ENCODE measurements at regions not wholly inside any gene's neighbourhood (a gene's known extent, or its start where the extent isn't known, plus 50 kb on each side); places are given as distances from the start of the nearest gene placed in this dataset.

GRCh38 chr9:88697764-88698432, 162.9 kb downstream of the NXNL2 start:
- DNase-seq = no peak

GRCh38 chr9:88702985-88703384, 168.0 kb downstream of the NXNL2 start:
- DNase-seq = no peak

DNA sequence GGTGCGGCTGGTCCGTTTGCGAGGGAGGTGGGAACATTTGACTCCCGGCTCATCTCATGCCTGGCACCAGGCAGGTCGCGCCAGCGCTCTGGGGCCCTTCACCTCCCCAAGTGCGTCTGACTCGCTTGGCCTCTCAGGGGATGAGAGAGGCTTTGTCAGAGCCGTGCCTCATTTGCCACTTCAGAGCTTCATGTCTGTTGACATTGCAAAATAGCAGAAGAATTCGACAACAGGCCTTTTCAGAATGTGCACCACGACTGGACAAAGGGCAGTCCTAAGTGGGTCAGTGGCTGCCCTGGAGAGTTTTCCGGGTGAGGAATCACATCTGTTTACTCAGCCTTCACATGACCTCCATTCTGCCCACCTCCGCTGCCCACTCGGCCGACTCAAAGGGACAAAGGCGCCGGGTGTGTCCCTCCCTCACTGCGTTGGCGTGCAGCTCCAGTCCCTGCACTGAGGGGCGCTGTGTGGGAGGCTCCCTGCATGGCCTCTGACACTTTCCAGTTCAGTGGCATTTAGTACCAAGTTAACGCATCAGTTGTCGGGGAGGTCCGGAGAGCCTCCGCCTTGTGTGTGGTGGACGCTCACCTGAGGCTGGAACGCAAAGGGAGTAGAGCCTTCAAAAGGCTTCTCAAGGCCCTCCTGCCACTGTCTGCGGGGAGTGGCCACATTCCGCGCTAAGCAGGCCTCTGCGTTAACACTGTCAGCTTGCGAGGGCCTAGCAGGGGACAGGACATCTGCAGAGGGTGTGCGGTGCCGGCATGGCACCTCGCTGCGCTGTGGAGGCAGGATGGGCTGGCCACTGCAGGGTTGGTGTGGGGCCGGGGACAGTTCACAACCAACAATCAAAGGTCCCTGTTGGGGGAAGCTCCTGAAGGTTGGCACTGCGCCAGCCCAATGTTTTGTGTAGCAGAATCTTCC, 171.5 kb downstream of the NXNL2 start:
- DNase-seq = peak; percentile 30

GRCh38 chr9:88710449-88710848, 175.5 kb downstream of the NXNL2 start:
- DNase-seq = no peak

DNA sequence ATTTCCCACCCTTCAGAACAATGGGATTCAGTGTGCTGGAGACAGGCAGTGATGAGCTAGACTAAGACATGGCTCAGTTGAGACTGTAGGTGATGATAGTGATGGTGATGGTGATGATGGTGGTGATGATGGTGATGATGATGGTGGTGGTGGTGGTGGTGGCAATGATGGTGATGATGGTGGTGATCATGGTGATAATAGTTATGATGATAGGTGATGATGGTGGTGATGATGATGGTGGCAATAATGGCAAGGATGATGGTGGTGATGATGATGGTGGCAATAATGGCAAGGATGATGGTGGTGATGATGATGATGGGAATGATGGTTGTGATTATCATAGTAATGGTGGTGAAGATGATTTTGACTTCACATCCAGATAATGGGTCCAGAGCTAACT, 176.7 kb downstream of the NXNL2 start:
- DNase-seq = no peak

DNA sequence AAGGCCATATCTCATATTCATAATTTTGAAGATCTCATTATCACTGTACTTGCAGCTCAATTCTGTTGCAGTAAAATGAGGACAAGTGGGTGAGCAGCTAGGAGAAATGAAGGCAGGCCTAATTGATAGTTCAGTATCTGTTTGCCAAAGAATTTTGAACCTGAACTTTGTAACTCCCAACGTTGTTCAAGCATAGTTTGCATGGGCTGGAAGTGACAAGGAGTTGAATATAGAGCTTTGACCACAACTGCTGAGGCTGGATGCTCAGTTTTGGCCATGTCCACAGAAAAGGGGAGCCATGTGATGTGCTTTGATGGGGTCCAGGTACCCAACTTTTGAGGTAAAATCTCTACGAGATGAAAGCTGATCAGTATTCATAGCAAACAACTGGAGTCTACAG, 177.5 kb downstream of the NXNL2 start:
- DNase-seq = no peak

- DNase-seq = no peak
These were observed 178.0 kb downstream of the NXNL2 start for GRCh38 chr9:88713010-88713409.

- DNase-seq = no peak
These were observed 181.8 kb downstream of the NXNL2 start for GRCh38 chr9:88716596-88717290.

DNA sequence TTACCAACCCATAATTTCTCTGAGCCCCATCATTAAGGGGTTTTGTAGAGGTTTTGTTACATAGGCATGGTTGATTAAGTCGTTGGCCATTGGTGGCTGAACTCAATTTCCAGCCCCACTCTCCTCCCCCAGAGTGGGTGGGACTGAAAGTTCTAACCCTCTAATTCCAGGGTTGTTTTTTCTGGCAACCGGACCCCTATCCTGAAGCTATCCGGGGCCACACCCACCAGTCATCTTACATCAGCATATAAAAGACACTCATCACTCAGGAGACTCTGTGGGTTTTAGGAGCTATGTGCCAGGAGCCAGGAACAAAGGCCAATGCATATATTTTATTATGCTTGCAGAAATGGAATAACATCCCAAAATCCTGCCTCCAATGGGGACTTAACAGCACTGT, 186.0 kb downstream of the NXNL2 start:
- no peak for DNase-seq

GRCh38 chr9:88721495-88722279, 186.7 kb downstream of the NXNL2 start:
- no peak for DNase-seq

GRCh38 chr9:88722753-88723152, 187.8 kb downstream of the NXNL2 start:
- DNase-seq = no peak

- no peak for DNase-seq
These were observed 188.8 kb downstream of the NXNL2 start for GRCh38 chr9:88723751-88724150.

DNA sequence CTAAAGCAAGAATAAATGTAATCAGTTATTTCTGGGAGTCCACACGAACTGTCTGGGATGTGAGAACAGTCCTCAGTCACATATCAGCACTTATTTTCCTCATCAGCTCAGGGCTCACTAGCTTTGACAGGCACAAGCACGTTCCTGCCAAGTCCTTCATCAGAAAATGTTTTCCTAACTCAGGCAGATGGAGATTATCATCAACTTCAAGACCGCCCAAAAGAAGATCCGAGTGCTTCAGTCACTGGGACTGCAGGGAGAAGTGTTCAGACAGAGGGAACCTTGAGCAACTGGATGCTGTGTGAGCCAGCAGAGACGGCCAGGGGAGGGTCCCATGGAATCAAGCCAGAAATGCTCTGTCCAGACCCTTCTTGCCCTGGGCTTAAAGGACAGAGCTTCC, 189.4 kb downstream of the NXNL2 start:
- DNase-seq = no peak

- no peak for DNase-seq
These were observed 190.5 kb downstream of the NXNL2 start for GRCh38 chr9:88725300-88726019.

DNA sequence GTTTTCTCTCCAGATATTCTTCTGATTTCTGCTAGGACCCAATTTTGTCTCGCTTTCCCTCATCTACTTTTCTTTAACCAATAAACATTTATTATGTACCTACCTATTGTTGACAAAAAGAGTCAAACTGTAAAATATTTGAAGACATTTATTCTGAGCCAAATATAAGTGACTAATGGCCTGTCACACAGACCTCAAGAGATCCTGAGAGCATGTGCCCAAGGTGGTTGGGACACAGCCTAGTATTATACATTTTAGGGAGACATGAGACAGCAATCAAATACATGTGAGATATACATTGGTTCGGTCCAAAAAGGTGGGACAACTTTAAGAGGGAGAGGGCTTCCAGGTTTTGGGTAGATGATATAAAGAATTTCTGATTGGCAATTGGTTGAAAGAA, 191.8 kb downstream of the NXNL2 start:
- no peak for DNase-seq

- no peak for DNase-seq
These were observed 195.8 kb downstream of the NXNL2 start for GRCh38 chr9:88730780-88731179.

DNA sequence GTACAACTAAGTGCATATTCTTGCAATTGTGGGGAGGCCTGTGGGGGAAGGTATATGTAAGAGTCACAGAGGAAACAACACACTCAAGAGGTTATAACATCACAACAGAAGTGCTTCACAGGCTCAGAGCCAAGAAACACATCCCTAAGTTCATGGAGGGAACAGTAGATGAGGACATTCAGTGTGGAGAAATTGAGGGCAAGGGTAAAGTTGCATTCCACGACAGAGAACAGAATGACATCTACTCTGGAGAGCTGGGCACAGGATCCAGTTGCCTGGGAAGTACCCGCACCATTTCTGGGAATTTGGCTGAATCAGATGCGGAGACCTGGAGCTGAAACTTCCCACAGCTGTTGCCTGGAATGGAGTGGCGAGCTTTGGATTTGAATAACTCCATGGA, 197.2 kb downstream of the NXNL2 start:
- no peak for DNase-seq

DNA sequence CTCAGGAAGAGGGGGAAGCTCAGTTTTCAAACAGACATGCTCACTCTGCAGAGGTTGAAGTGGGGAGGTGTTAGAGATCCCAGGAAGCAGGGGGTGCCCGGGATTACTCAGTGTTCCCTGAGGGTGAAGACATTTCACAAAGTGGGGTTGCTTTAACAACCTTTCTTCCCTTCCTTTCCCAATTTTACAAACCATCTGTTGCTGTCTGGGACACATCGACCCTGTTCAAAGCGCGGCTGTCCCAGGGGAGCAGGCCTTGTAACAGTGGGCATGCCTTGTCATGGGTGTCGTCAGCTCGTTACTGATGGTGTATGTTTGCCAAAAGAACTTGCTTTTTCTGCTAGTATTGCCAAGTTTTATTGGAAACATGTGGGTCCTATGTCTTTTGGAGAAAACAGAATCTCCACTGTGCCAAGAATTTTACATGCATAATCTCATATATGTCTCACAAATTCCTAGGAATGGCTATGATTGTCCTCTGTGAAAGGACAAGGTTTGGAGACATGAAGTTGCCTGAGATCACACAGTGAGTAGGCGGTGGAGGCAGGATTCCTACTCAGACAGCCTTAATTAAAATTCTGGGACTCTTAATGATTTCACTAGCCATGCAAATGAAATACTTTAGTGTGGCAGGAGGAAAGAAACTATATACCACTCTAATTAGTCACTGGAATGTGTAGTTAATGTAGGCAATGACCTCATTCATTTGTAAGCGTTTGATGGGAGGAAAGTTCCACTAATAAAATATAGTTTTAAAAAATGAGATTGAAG, 198.9 kb downstream of the NXNL2 start:
- DNase-seq = no peak

DNA sequence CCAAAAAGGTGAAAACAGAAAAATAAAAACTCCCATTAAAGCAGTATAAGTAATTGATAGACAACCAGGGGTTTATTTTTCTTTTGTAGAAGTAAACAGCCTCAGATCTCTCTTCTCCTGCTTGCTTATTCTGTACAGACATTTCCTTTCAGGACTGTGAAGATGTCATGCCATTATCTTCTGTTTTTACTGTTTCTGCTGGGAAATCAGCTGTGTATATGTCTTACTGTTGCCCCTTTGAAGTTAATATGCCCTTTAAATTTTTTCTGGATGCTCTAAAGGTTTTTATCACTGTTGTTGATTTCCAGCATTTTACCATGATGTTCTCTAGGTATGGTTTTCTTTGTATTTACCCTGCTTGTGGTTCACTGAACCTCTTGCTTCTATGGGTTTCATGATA, 199.5 kb downstream of the NXNL2 start:
- DNase-seq = no peak

DNA sequence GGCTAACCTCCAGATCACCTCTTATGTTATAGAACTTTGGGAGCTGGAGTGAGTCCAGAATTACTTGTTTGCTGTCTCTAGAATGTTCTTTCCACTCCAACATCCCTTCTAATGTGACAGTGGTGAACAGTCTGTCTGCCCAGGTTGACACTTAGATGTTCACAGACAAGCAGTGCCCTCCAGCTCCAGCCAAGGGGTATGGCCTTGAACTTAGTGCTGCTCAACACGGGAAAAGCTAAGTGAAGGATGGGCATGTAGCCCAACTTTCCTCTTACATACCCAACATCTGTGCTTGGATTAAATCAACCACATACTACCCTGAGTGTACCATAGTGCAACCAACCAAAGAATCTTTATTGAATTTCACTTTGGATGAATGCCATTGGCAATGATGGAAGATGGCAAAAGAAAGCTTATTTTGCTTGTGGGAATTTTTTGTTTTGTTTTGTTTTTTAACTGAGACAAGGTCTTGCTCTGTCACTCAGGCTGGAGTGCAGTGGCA, 201.2 kb downstream of the NXNL2 start:
- DNase-seq = no peak

DNA sequence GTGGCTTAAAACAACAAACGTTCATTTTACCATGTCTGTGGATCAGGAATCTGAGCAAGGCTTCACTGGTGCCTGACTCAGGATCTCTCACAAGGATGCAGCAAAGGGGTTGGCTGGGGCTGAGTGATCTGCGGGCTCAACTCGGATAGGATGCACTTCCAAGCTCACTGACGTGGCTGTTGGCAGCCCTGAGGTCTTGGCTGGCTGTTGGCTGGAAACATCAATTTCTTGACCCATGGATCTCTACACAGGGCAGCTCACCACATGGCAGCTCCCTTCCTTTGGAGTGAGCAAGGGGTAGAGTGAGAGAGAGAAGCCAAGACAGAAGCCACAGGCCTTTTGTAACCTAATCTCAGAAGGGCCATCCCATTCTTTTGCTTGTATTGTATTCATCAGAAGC, 202.1 kb downstream of the NXNL2 start:
- no peak for DNase-seq
